COLO668 (cell line): ENCODE measurements at regions not wholly inside any gene's neighbourhood (a gene's known extent, or its start where the extent isn't known, plus 50 kb on each side); places are given as distances from the start of the nearest gene placed in this dataset.

Experiments
- DNase-seq: peaks from one replicate; lab custom pipeline; 2025; ENCODE audit not compliant: unreplicated experiment; lab: John Stamatoyannopoulos, UW

DNA sequence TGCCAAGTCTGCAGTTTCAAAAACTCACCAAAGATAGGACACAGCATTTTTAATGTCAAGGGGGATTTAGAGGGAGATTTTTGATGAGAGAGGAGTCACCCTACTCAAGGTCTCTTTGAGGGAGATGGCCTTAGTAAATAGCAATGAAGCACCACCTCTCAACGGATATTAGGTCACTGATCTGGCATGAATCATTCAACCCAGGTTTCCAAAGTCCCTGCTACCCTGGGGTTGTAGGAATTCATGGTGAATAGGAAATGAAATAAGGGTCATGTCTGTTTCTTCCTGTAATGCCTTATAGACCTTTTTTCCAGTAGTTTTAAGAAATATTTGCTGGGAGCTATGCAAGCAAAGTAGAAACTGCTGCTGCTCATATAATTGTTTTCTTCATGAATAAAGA is 2154.9 kb downstream of the LRRC4C start:
- DNase-seq: no peak

DNA sequence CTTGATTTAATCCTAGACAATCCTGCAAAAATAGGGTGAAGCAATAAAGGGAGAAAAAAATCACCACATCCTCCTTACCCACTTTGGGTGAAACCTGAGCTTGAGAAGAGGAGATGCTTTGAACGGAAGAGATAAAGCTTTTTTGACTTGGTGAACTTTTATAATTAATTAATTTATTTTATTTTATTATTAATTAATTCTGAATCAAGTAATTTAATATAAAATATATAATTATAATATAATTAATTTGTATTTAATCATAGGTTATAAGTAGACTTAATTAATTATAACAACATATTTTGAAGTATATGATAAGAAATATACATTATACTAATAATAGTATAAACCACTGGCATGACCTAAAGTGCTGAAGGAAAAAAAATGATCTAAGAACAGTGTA is 2164.8 kb downstream of the LRRC4C start:
- DNase-seq: no peak

DNA sequence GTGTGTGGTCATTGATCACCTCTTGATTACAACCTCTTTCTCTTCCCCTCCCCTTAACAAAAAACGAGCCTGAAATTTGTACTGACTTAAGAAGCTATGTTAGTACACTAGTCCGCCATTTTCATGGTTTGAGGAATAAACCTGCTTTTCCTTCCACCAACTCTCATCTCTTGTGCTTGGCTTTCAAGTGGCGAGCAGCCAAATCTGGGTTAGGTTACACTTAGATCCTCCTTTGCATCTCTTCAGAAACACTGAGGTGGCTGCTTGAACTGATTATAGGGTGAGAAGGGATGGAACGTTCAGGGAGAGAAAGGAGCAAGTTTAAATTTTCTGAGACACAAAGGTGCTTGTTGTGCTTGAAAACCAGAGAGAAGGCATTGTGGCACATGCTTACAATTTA is 2171.4 kb downstream of the LRRC4C start:
- DNase-seq: no peak

DNA sequence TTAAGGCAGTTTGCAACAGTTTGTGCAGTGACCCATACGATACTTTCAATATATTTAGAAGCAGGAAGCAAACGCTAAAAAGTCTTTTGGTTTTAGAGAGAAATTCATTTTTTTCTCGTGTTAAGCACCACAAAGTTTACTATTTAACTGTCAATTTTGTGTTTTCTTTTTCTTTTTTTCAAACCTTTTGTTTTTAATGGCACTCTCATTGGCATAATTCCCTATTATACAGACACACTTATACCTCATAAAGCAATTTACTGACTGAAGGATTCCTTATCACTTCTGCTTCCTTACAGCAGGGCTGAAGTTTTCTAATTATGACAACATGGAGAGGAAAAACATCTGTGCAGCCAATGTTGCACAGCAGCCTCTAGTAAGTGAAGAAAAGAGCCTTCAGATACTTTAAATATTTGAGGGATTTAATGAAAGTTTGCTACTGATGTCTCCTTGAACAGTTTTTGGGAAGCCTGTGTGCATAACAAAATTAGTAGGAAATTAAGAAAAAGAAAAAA is 2191.2 kb downstream of the LRRC4C start:
- DNase-seq: no peak

DNA sequence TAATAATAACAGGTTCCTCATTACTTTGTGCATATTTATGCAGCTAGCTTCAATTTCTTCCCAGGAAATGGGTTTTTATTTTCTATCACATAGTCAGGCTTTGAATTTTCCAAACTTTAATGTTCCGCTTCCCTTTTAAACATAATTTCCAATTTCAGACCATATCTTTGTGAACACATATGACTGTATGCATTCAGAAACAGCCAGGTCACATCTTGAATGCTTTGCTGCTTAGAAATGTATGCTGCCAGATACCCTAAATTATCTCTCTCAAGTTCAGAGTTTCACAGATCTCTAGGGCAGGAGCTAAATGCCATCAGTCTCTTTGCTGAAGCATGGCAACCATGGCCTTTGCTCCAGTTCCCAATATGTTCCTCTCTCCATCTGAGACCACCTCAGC is 2203.8 kb downstream of the LRRC4C start:
- DNase-seq: no peak

DNA sequence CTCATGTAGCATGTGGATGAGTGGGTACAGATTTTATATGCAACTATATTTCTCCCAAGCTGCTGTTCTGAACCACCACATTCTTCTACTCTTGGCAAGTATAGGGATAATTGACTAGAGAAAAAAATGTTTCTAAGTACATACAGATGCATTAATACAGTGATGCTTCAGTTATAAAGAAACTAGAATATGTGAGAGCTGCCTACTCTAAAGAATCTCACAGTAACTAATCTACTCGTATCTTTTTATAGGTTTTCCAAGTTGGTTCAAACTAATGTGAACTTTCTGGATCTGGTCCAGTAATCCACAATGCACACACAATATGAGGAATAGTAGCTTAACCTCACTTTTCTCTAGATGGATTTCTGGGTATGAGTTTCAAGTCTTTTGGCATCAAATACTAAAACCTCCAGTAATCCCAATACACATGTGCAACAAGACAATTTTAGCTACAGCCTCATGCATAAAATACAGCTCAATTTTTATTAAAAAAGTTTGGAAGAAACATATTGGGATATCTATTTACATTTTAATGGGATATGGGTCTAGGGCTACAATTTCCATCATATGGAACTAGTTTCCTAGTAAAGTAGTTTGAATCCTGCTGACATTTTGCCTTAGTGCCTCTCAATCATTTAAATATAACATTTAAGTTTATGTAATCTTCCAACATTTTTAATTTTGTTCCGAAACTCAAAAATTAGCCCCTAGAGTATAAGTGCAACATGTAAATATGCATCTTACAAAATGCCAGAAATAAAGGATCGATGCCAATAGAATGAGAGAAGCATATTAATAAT is 2209.7 kb downstream of the LRRC4C start:
- no peak for DNase-seq

DNA sequence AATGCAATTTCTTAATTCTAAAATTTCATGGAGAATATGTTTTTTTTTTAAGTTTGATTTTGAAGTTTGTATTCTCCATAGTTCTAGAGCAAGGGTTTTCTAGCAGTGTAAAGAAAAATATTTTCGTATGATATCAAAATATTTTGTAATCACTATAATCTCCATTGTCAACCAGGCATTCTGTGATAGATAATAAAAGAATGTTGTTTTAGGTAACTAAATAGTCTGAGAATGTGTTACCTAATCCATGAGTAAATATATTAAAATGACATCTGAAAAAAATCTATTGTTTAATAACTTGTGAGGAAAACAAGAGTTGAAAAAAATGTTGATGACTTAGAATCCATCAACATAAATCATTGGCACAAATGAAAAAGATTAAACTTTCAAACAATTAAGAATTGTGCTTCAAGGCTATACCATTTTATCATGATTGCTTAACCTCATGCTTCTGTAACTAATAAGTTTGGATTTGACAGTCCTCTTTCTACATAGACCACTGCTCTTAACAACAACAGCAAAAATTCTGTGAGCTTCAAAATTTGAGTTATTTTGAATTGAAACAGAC is 2211.8 kb downstream of the LRRC4C start:
- no peak for DNase-seq

DNA sequence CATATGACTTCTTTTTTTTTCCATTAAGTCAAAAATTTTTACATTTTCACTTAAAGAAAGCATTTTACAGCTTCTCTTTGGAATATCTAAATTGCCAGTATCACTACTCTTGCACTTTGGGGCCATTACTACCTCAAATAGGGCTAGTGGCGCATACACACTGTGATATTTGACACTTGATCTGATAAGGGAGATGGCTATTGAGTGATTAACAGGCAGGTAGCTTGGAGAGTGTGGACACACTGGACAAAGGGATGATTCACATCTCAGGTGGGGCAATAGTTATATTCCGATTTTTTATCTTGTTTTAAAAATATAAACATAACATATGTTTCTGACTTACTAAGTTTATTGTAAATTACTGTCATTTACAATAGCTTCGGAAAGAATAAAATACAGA is 2219.9 kb downstream of the LRRC4C start:
- no peak for DNase-seq

DNA sequence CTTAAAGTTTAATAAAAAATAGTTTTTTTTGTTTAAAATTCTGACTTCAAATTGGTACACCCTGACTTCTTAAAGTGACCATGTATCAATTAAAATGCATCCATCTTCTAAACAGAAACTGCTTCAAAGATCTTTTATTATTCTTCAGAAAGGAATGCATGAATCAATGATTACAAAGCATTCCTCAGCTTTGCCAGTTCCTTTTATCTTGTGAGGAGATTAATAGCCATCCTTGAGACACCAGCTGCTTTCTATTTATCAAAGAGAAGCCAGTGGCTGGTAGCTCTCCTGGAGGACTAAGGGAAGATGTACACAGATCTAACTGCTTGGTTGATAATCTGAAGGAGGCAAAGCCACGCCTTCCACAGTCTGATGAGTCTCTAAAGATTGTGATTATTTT is 2222.5 kb downstream of the LRRC4C start:
- DNase-seq: no peak

DNA sequence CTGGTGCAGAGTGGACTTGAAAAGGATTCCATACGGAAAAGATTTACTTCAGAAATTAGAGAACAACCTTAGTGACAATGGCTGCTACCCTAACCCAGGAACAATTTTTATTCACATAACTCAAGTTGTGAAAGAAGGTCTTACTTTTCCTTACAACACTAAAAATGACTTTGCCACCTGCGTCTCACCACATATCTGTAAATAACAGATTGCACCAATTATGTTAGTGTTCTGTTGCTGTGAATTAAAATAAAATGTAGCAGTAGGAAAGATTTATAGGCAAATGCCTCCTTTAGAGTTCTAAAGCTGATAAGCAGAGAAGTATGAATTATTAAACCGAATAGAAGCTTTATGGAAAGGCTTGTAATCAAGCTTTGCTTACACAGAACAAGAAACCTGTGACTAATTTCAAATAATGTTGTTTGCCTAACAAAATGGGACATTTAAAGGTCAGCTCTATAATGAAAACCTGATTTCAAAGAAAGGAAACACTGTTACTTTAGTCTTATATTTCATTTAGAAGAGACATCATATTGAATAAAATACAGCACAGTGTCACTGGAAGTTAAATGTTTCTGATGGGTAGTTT is 2237.8 kb downstream of the LRRC4C start:
- no peak for DNase-seq

DNA sequence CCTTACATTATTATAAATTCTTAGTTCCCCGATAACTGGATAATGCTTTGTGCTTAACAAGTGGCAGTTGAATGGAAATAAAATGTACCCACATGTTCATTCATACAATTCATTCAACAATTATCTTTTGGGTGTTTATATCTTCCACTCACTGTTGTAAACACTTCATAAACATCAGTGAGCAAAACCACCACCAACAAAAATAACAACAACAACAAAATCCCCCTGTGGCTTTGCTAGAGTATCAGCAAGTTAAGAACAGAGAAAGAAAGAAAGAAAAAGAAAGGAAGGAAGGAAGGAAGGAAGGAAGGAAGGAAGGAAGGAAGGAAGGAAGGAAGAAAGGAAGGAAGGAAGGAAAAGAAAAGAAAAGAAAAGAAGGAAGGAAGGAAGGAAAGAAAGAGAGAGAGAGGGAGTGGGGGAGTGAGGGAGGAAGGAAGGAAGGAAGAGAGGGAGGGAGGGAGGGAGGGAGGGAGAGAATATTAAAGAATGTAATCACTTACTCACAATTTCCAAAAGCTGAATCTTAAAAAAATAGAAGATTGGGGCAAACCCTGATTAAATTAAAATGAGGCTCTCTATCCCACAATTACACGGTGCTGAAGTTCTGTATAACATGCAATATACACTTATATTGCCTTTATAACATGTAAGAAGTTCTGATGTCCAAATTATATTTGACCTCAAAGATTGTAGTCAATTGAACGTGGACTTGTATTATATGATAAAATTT is 2238.8 kb downstream of the LRRC4C start:
- DNase-seq: no peak

DNA sequence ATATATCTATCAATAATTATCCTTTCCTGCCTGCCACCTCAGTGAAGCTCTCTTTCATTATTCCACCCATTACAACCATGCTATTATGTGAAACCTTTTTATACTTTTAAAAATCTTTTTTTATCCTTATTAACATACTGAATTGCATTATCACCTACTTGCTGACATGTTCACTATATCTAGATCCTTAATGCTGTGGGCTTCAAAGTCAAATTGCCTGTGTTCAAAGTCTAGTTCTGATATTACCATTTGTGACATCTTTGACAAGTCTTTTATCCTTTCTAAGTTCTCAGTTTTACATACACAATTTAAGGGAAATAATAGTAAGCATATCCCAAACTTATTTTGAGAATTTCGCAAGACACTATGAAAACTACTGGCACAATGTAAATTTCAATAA is 2239.4 kb downstream of the LRRC4C start:
- DNase-seq: no peak

DNA sequence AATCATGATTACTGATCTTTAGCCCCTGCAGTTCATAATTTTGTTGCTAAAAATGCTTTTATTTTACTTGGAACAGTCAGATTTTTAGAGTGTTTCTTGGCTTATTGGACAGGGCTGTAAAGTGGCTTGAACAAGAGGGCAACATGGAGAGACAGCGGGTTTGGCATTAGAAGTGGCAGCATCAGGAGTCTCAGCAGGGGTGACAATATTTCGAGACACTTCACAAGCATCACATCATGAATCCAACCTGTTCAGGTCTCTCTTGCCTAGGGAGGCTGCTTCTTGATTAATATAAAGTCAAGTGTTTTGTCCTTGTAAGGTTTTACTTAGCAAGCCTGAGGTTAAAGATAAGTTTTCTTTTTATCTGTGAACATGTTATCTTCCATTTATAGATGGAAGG is 2249.5 kb downstream of the LRRC4C start:
- no peak for DNase-seq

DNA sequence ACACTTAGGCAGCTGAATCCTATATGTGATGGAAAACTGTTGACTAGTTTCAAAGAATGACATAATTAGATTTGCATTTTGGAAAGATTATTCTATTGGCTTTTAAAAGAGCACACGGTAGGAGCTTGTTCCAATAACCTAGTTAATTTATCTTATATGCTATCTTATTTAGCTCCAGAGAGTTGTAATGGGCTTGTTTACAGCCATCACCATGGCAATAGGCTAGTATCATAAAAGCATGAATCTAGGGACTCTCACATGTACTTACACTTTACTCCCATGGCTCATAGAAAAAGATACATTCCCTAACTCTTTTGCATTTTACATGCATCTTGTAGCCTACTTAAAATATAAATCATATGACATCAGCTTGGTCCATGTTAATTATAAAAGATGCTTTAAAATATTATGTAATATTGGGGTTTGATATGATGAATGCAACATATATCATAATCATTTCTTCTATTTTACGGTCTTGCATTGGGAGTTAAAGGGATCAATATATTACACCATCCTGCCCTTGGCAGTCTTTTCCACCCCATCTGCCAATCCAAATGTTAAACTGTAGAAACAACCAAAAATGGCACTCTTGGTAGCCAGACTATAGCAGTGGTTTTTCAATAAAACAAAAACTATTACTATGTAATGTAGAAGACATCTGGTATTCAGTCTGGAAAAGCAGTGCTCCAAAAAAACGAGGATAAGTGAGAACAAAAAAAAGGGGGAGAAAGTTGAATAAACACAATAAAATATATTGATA is 2254.0 kb downstream of the LRRC4C start:
- no peak for DNase-seq

DNA sequence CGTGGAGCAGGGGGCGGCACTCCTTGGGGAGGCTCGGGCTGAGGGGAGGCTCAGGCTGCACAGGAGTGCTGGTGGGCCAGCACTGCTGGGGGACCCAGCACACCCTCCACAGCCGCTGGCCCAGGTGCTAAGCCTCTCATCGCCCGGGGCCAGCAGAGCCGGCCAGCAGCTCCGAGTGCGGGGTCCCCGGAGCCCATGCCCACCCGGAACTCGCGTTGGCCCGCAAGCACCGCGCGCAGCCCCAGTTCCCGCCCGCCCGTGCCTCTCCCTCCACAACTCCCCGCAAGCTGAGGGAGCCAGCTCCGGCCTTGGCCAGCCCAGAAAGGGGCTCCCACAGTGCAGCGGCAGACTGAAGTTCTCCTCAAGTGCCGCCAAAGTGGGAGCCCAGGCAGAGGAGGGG is 2266.8 kb downstream of the LRRC4C start:
- DNase-seq: no peak

DNA sequence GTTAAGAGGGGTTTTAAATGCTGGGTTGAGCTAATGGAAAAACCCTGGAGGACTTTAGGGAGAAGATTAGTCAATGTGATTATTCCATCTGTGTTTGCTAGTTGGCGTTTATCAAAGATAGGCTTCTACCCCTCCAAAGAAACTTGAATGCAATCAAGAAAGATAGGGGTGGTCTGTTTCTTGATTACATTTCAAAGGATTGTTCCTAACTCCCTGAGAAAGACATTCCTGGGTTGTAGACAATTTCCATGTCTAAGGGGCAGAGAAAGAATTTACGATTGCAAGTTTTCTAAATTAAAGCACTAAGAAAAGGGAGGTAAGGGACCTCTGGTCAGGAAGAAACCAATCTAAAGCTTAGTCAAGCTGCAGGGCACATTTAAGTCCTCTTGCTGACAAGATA is 2268.7 kb downstream of the LRRC4C start:
- no peak for DNase-seq

DNA sequence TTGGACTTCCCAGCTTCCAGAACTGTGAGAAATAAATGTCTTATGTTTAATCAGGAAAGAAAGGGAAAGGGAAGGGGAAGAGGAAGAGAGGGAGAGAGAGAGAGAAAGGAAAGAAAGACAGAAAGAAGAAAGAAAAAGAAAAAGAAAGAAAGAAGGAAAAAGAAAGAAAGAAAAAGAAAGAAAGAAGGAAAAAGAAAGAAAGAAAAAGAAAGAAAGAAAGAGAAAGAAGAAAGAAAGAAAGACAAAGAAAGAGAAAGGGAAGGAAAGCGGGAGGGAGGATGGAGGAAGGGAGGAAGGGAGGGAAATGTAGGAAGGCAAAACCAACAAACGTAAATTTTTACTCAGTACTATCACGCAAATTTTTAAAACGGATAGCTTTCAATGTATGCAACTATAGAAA is 2281.8 kb downstream of the LRRC4C start:
- DNase-seq: no peak

DNA sequence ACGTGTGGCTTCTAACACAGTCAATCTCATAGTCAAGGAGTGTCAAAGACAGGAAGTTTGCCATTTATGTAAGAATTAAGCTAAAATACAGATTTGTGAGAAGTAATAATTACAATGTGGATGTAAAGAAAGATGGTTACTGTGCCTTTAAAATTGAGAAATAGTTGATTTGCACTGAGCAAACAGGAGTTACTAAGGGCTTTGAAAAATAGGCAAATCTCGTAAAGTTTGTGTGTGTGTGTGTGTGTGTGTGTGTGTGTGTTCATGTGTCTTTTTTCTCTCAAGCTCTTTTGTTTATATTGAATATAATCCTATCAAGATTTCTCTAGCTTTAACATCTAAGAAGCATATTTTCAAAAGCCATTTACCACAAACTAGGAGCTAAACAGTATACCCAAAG is 2284.5 kb downstream of the LRRC4C start:
- no peak for DNase-seq

DNA sequence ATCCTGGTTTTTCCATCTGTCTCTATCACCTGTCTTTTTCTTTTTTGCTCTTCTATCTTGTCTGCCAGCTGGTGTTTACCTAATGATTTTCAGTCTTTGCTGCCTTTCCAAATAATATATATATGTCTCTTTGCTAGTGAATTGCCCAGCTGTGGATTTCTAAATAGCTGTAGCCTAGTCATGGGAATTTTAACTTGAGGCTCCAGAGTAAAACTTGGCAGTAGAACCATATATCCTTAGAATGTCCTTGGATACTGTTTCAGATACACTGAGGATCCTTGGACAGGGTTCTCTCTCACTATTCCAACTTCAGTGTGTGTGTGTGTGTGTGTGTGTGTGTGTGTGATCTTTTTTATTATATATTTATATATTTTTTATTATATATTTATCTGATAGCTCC is 2285.3 kb downstream of the LRRC4C start:
- no peak for DNase-seq

DNA sequence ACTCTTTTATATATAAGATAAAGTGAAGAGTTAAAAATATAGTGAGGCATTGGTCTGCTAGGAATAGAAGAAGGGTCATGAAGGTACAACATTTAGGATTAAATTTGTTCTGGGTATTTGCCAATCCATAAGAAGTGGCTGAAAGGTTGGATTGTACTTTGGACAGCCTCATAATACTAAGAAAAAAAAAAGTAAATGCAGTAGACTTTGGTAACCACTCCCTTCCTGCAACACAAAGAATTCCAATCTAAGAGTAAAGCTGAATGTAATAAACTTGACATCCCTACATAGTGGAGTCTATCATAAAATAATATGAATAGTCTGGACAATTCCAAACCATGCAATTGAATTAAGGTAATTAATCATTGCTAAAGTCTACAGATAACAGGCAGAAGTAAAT is 2294.4 kb downstream of the LRRC4C start:
- no peak for DNase-seq

DNA sequence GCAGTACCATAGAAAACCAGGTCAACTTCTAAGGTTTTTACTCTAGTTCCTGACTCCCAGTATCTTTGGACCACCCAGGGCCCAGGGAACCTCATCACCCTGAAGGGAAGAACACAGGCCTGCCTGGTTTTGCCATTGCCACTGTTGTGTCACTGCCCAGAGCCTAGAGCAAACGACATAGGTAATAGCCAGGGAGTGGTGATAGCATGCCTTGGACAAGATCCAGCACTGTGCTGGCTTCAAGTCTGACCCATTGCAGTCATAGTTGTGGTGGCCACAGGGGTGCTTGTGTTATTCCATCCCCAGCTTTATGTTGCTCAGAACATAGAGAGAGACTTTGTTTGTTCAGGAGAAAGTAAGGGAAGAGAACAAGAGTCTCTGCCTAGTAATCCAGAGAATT is 2310.2 kb downstream of the LRRC4C start:
- no peak for DNase-seq
